ENCODE measurements at regions not wholly inside any gene's neighbourhood (a gene's known extent, or its start where the extent isn't known, plus 50 kb on each side); places are given as distances from the start of the nearest gene placed in this dataset.
"Not testable (repeated sequence)": the region's sequence is repeated elsewhere in the genome, so short reads cannot be mapped to it uniquely, and the experiment has no call there.

DNA sequence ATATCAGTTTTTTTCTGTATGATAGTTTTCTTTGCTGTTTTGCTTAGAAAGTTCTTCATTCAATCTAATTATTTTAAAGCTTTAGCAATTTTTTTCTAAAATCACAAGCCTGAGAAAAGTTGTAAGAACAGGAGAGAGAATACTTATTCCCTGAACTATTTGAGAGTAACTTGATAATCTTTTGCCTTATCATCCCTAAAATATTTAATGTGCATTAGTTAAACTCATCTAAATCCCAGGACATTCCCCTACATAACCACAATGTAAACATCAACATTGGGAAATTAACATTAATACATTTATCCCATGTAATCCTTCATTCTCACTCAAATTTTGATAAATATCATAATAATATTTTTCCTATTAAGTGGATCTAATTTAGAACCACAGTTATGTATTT lies 241.8 kb downstream of the CD109 start:
- no peak for TF ChIP-seq CTCF (IDR thresholded peaks at IDR 0.05)
- no peak overlapping the region for H3K4me3 Mint-ChIP-seq (ENCODE audit: unreplicated experiment)
- no peak for DNase-seq (ENCODE audit: extremely low spot score, unreplicated experiment)
- H3K36me3 Mint-ChIP-seq (ENCODE audit: unreplicated experiment) = no peaks in the 10 kb centered on the region
- H3K27ac Mint-ChIP-seq (ENCODE audit: unreplicated experiment) = no peak overlapping the region
- H3K4me1 Mint-ChIP-seq (ENCODE audit: unreplicated experiment) = no peaks in the 10 kb centered on the region
- peaks cover 6% of the 10 kb centered on the region for H3K9me3 Mint-ChIP-seq (ENCODE audit: unreplicated experiment)
- H3K27me3 Mint-ChIP-seq (ENCODE audit: unreplicated experiment) = peaks cover 19% of the 10 kb centered on the region

- H3K27ac Mint-ChIP-seq (ENCODE audit: unreplicated experiment) = no peak overlapping the region
- no peak for DNase-seq (ENCODE audit: extremely low spot score, unreplicated experiment)
- H3K27me3 Mint-ChIP-seq (ENCODE audit: unreplicated experiment) = peaks cover 43% of the 10 kb centered on the region
- no peaks in the 10 kb centered on the region for H3K4me1 Mint-ChIP-seq (ENCODE audit: unreplicated experiment)
- peaks cover 18% of the 10 kb centered on the region for H3K9me3 Mint-ChIP-seq (ENCODE audit: unreplicated experiment)
- no peak for TF ChIP-seq CTCF (IDR thresholded peaks at IDR 0.05)
- H3K4me3 Mint-ChIP-seq (ENCODE audit: unreplicated experiment) = no peak overlapping the region
- no peaks in the 10 kb centered on the region for H3K36me3 Mint-ChIP-seq (ENCODE audit: unreplicated experiment)
Observed at GRCh38 chr6:73932866-73933265, 236.9 kb downstream of the CD109 start.

DNA sequence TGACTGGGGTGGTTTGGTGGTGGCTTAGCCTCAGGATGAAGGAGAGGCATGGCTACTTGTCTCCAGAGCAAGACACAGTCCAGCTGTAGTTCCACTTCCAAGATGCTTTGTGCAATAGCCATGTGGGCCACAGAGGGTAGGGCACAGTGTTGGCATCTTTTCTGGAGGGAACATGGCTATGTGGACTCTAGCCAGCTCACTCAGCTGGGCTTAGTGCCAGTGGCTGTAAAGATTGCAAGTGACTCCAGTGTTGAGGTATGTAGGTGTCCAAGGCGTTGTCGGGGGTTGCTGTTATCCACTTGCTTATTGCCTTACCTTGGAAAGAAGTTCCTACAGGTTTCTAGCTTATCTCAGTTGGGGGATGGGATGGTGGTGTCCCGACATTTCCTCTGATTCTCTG lies 233.4 kb downstream of the CD109 start:
- no peak for DNase-seq (ENCODE audit: extremely low spot score, unreplicated experiment)
- no peak overlapping the region for H3K4me3 Mint-ChIP-seq (ENCODE audit: unreplicated experiment)
- H3K27ac Mint-ChIP-seq (ENCODE audit: unreplicated experiment) = no peak overlapping the region
- H3K4me1 Mint-ChIP-seq (ENCODE audit: unreplicated experiment) = no peaks in the 10 kb centered on the region
- peaks cover 6% of the 10 kb centered on the region for H3K36me3 Mint-ChIP-seq (ENCODE audit: unreplicated experiment)
- no peak for TF ChIP-seq CTCF (IDR thresholded peaks at IDR 0.05)
- peaks cover 54% of the 10 kb centered on the region for H3K27me3 Mint-ChIP-seq (ENCODE audit: unreplicated experiment)
- H3K9me3 Mint-ChIP-seq (ENCODE audit: unreplicated experiment) = peaks cover 22% of the 10 kb centered on the region

DNA sequence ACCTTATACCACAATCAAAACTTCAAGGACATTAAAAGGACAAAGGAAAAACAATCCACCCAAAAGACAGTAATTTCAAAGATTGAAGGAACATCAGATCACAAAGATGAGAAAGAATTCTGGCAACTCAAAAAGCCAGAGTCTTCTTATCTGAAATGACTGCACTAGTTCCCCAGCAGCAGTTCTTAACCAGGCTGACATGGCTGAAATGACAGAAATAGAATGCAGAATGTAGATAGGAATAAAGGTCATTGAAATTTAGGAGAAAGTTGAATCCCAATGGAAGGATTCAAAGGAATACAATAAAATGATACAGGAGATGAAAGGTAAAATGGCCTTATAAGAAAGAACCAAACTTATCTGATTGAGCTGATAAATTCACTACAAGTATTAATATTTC lies 231.4 kb downstream of the CD109 start:
- Mint-ChIP-seq H3K27me3 (ENCODE audit: unreplicated experiment) (peaks cover 50% of the 10 kb centered on the region), H3K27ac (ENCODE audit: unreplicated experiment) (no peak overlapping the region), H3K4me3 (ENCODE audit: unreplicated experiment) (no peak overlapping the region), H3K4me1 (ENCODE audit: unreplicated experiment) (no peaks in the 10 kb centered on the region), H3K36me3 (ENCODE audit: unreplicated experiment) (peaks cover 6% of the 10 kb centered on the region), H3K9me3 (ENCODE audit: unreplicated experiment) (peaks cover 22% of the 10 kb centered on the region)
- no peak for TF ChIP-seq CTCF (IDR thresholded peaks at IDR 0.05)
- no peak for DNase-seq (ENCODE audit: extremely low spot score, unreplicated experiment)

GRCh38 chr6:73925703-73926102 lies 229.7 kb downstream of the CD109 start:
- not testable (repeated sequence) for H3K4me3 Mint-ChIP-seq (ENCODE audit: unreplicated experiment); H3K27ac Mint-ChIP-seq (ENCODE audit: unreplicated experiment); H3K4me1 Mint-ChIP-seq (ENCODE audit: unreplicated experiment); DNase-seq (ENCODE audit: extremely low spot score, unreplicated experiment); H3K36me3 Mint-ChIP-seq (ENCODE audit: unreplicated experiment)
- H3K27me3 Mint-ChIP-seq (ENCODE audit: unreplicated experiment) = peaks cover 40% of the 10 kb centered on the region
- H3K9me3 Mint-ChIP-seq (ENCODE audit: unreplicated experiment) = peaks cover 19% of the 10 kb centered on the region

GRCh38 chr6:73923905-73924485 lies 228.0 kb downstream of the CD109 start:
- Mint-ChIP-seq H3K36me3 (ENCODE audit: unreplicated experiment) (peaks cover 6% of the 10 kb centered on the region), H3K27me3 (ENCODE audit: unreplicated experiment) (peaks cover 37% of the 10 kb centered on the region), H3K27ac (ENCODE audit: unreplicated experiment) (no peak overlapping the region), H3K4me3 (ENCODE audit: unreplicated experiment) (no peak overlapping the region), H3K4me1 (ENCODE audit: unreplicated experiment) (no peaks in the 10 kb centered on the region), H3K9me3 (ENCODE audit: unreplicated experiment) (peaks cover 20% of the 10 kb centered on the region)
- no peak for TF ChIP-seq CTCF (IDR thresholded peaks at IDR 0.05)
- DNase-seq (ENCODE audit: extremely low spot score, unreplicated experiment) = no peak
